Tibial nerve (tissue), 4 donors: ENCODE measurements at regions not wholly inside any gene's neighbourhood (a gene's known extent, or its start where the extent isn't known, plus 50 kb on each side); places are given as distances from the start of the nearest gene placed in this dataset.

ENCODE experiments used
- DNase-seq, 2 donors: peaks; one replicate each; pipeline ENCODE4 v3.0.0-alpha.2; 2019; ENCODE audit warnings: low spot score in 2 of 2
- H3K27ac ChIP-seq, 4 donors: fragments of 200-600 bp; sonication (generic) in 3 of 4; one replicate each; pipeline ENCODE4 v1.5.1; 2017 to 2019; ENCODE audit warnings: mild to moderate bottlenecking in 1 of 4
- H3K27me3 ChIP-seq, 2 donors: fragments of 200-600 bp; sonication (generic) in 1 of 2; one replicate each; pipeline versions ENCODE4 v1.5.1 to v1.6.0; 2017 to 2019
- H3K36me3 ChIP-seq, 3 donors: fragments of 200-600 bp; sonication (generic); one replicate each; pipeline ENCODE4 v1.5.1; 2018 to 2019
- H3K4me1 ChIP-seq, 4 donors: fragments of 200-600 bp; sonication (generic) in 3 of 4; one replicate each; pipeline ENCODE4 v1.5.1; 2017 to 2019
- H3K4me3 ChIP-seq, 4 donors: fragments of 200-600 bp; sonication (generic) in 3 of 4; one replicate each; pipeline ENCODE4 v1.5.1; 2017 to 2019; ENCODE audit warnings: mild to moderate bottlenecking in 1 of 4, moderate library complexity in 1 of 4
- H3K9me3 ChIP-seq, 4 donors: fragments of 200-600 bp; sonication (generic) in 3 of 4; one replicate each; pipeline ENCODE4 v1.5.1; 2017 to 2019
- EP300 ChIP-seq, 2 donors: sonication (generic); formaldehyde crosslinking; IDR thresholded peaks; one replicate each; pipeline ENCODE4 v1.6.1; 2017; ENCODE audit warnings: antibody characterized with exemption in 2 of 2, mild to moderate bottlenecking in 1 of 2
- POLR2A ChIP-seq, 2 donors: fragments of 450-650 bp; IDR thresholded peaks; one replicate each; pipeline ENCODE4 v1.6.1; 2017; ENCODE audit warnings: antibody characterized with exemption in 2 of 2, mild to moderate bottlenecking in 2 of 2, moderate library complexity in 2 of 2
- WGBS, 2 donors: methylation state at CpG; one replicate each; pipeline ENCODE4 v1.1.5; 2018; 5-methylcytosine and 5-hydroxymethylcytosine counted together
- TF ChIP-seq, protein P1 (sequence below), 5 experiments: fragments of 200-600 bp in 3 of 5; fragments of 450-650 bp in 2 of 5; sonication (generic) in 3 of 5; IDR thresholded peaks; one replicate each; pipeline ENCODE4 v1.5.1; 2016 to 2019; ENCODE audit warnings: antibody characterized with exemption in 5 of 5, mild to moderate bottlenecking in 3 of 5, moderate library complexity in 2 of 5

GRCh38 chr1:22248746-22249145, 105.8 kb upstream of the WNT4 start:
- no peak for DNase-seq
- H3K36me3 ChIP-seq = no peaks in the 10 kb centered on the region
- H3K27ac ChIP-seq = no peak overlapping the region
- TF ChIP-seq POLR2A (IDR thresholded peaks at IDR 0.05) (no peak), EP300 (IDR thresholded peaks at IDR 0.05) (no peak)
- TF ChIP-seq, protein P1, sequence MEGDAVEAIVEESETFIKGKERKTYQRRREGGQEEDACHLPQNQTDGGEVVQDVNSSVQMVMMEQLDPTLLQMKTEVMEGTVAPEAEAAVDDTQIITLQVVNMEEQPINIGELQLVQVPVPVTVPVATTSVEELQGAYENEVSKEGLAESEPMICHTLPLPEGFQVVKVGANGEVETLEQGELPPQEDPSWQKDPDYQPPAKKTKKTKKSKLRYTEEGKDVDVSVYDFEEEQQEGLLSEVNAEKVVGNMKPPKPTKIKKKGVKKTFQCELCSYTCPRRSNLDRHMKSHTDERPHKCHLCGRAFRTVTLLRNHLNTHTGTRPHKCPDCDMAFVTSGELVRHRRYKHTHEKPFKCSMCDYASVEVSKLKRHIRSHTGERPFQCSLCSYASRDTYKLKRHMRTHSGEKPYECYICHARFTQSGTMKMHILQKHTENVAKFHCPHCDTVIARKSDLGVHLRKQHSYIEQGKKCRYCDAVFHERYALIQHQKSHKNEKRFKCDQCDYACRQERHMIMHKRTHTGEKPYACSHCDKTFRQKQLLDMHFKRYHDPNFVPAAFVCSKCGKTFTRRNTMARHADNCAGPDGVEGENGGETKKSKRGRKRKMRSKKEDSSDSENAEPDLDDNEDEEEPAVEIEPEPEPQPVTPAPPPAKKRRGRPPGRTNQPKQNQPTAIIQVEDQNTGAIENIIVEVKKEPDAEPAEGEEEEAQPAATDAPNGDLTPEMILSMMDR (IDR thresholded peaks at IDR 0.05) = no peak
- peaks cover 0 to 33% of the 10 kb centered on the region in 2 donors for H3K27me3 ChIP-seq
- peaks cover 0 to 10% (median 2%) of the 10 kb centered on the region in 4 donors for H3K4me1 ChIP-seq
- WGBS, 2 donors = 65 to 73% methylated on average over 6 to 7 of the region's 8 CpGs
- H3K9me3 ChIP-seq = no peaks in the 10 kb centered on the region
- no peak overlapping the region for H3K4me3 ChIP-seq

DNA sequence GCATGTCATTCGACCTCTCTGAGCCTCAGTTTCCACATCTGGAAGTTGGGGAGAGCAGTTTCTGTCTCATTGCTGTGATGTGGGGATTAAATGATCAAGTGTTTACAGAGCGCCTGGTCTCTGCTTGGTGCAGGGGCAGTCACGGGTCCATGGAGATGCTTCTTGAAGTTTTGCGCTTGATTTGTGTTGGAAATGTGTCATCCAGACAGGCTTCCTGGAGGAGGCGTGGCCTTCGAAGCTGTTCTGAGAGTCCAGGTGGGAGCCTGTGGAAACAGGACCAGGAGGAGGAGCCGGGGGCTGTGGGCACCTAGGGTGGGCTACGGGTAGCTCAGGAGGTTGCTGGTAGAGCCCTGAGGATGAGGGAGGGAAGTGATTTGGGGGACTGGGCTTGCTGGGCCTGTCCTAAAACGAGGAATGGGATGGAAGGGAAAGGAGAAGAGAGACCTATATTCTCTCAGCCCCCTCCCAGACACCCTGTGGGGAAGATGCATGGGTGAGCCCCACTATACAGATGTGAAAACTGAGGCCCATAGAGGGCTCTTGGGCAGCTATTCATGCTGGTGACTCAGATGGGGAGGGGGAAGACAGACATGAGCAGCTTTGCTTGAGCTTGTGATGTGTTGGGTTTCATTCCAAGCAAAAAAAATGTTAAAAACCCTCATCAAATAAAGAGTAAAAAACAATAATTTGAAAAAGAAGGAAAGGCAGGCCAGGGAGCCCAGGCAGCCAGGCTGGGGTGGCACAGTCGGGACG, 107.2 kb upstream of the WNT4 start:
- H3K27me3 ChIP-seq = peaks cover 0 to 41% of the 10 kb centered on the region in 2 donors
- no peaks in the 10 kb centered on the region for H3K36me3 ChIP-seq

GRCh38 chr1:22250724-22251123, 107.8 kb upstream of the WNT4 start:
- TF ChIP-seq, protein P1 (IDR thresholded peaks at IDR 0.05) = no peak
- TF ChIP-seq POLR2A (IDR thresholded peaks at IDR 0.05) (no peak), EP300 (IDR thresholded peaks at IDR 0.05) (no peak)
- H3K4me3 ChIP-seq = no peak overlapping the region
- no peaks in the 10 kb centered on the region for H3K36me3 ChIP-seq
- 45 to 53% methylated on average over 11 of the region's 11 CpGs for WGBS, 2 donors
- peaks cover 0 to 47% of the 10 kb centered on the region in 2 donors for H3K27me3 ChIP-seq
- no peaks in the 10 kb centered on the region for H3K9me3 ChIP-seq
- DNase-seq = no peak
- peaks cover 0 to 12% (median 2%) of the 10 kb centered on the region in 4 donors for H3K4me1 ChIP-seq
- H3K27ac ChIP-seq = no peak overlapping the region

More for the DNA sequence above, 107.2 kb upstream of the WNT4 start:
- Histone ChIP-seq H3K27ac (no peak overlapping the region), H3K4me3 (no peak overlapping the region), H3K9me3 (no peaks in the 10 kb centered on the region), H3K4me1 (peaks cover 0 to 12% (median 2%) of the 10 kb centered on the region in 4 donors)
- 79 to 83% methylated on average over 11 of the region's 11 CpGs for WGBS, 2 donors
- DNase-seq = no peak
- TF ChIP-seq EP300 (IDR thresholded peaks at IDR 0.05) = no peak
- TF ChIP-seq, protein P1 (IDR thresholded peaks at IDR 0.05) = no peak
- TF ChIP-seq POLR2A (IDR thresholded peaks at IDR 0.05) = no peak

DNA sequence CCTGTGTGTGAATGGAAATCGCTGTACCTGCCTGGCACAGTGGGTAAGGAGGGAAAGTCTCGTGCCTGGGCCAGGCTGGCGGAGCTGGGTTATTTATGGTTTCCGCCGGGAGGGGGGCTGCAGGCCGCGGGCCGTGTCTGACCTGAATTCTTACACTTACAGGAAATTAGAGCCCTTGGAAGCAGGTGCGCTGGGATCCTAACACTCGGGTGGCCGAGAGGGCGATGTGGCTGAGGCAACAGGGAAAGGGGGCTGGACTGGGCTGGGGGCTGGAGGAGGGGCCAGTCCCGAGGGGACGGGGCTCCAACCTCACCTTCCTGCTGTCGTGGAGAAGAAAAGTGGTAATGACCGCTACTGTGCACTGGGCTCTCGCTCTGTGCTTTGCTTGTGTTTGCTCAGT, 109.4 kb upstream of the WNT4 start:
- H3K27me3 ChIP-seq = peaks cover 0 to 52% of the 10 kb centered on the region in 2 donors
- H3K27ac ChIP-seq = no peak overlapping the region
- no peaks in the 10 kb centered on the region for H3K36me3 ChIP-seq
- 54 to 55% methylated on average over 17 of the region's 17 CpGs for WGBS, 2 donors
- no peak overlapping the region for H3K4me3 ChIP-seq
- H3K4me1 ChIP-seq = peaks cover 0 to 12% (median 2%) of the 10 kb centered on the region in 4 donors
- TF ChIP-seq POLR2A (IDR thresholded peaks at IDR 0.05) (no peak), EP300 (IDR thresholded peaks at IDR 0.05) (no peak)
- TF ChIP-seq, protein P1 (IDR thresholded peaks at IDR 0.05) = no peak
- no peak for DNase-seq
- no peaks in the 10 kb centered on the region for H3K9me3 ChIP-seq

DNA sequence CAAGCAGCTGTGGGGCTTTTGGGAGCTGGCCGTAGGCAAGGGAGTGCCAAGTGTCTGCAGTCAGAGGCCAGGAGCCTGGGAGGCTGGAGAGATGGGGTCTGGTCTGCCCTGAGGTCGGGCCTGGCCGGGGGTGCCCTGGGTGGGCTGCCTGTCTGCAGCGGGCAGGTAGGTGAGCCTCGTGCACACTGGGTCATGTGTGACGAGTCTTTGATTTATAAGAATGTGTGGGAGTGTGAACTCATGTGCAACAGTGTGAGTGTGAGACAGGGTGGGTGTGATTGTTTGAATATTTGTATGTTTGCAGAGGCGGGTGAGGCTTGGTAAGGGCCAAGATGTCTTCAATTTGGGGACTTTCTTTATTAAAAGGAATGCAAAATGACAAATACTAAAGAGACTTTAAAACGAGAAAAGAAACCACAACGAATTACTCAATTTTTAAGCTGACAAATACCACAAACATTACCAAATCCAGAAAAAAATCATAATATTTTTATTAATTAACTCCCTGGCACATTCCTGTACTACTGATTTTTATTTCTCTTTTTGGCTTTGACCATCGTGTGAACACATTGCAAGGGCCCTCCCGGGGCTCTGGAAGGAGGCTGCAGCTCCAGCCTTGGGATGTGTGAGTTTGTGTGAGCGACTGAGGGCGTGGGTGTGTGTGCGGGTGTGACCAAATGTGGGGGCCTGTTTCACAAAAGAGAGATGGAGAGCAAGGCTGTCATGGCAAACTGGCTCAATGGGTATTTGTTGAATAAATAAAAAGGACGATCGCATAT, 110.3 kb upstream of the WNT4 start:
- Histone ChIP-seq H3K4me3 (no peak overlapping the region), H3K27ac (no peak overlapping the region), H3K4me1 (peaks cover 0 to 12% (median 2%) of the 10 kb centered on the region in 4 donors), H3K36me3 (no peaks in the 10 kb centered on the region), H3K27me3 (peaks cover 0 to 48% of the 10 kb centered on the region in 2 donors), H3K9me3 (no peaks in the 10 kb centered on the region)
- no peak for DNase-seq
- TF ChIP-seq EP300 (IDR thresholded peaks at IDR 0.05) = no peak
- TF ChIP-seq, protein P1 (IDR thresholded peaks at IDR 0.05) = no peak
- TF ChIP-seq POLR2A (IDR thresholded peaks at IDR 0.05) = no peak
- 42 to 44% methylated on average over 15 to 16 of the region's 16 CpGs for WGBS, 2 donors
